ENCODE measurements at regions not wholly inside any gene's neighbourhood (a gene's known extent, or its start where the extent isn't known, plus 50 kb on each side); places are given as distances from the start of the nearest gene placed in this dataset.

DNA sequence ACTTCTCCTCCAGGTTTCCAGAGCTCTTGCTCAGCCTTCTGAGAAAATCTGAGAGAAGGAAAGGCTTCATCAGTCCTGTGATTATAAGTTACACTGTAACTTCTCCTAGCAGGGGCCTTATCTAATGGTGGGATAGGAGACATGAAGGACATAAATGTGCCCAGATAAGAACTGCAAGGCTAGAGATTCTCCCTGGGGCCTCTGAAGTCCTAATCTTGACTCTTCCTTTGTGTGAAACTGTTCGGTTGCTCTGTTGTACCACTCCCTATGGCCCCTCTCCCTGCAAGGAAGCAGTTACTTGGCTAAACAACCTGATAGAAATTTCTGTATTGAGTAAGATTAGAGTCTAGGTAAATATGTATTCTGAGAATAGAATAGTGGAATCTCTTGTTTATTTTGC is 780.9 kb downstream of the ETS1 start:
- TF ChIP-seq EZH2 (IDR thresholded peaks at IDR 0.05; ENCODE audit: borderline replicate concordance, insufficient read depth, low read length, poor library complexity, severe bottlenecking), result no peak
- TF ChIP-seq, protein P1, sequence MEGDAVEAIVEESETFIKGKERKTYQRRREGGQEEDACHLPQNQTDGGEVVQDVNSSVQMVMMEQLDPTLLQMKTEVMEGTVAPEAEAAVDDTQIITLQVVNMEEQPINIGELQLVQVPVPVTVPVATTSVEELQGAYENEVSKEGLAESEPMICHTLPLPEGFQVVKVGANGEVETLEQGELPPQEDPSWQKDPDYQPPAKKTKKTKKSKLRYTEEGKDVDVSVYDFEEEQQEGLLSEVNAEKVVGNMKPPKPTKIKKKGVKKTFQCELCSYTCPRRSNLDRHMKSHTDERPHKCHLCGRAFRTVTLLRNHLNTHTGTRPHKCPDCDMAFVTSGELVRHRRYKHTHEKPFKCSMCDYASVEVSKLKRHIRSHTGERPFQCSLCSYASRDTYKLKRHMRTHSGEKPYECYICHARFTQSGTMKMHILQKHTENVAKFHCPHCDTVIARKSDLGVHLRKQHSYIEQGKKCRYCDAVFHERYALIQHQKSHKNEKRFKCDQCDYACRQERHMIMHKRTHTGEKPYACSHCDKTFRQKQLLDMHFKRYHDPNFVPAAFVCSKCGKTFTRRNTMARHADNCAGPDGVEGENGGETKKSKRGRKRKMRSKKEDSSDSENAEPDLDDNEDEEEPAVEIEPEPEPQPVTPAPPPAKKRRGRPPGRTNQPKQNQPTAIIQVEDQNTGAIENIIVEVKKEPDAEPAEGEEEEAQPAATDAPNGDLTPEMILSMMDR (IDR thresholded peaks at IDR 0.05; ENCODE audit: poor library complexity, severe bottlenecking), result no peak
- no peak for TF ChIP-seq EP300 (conservative IDR thresholded peaks at IDR 0.05; ENCODE audit: poor library complexity, severe bottlenecking)
